ENCODE measurements at regions not wholly inside any gene's neighbourhood (a gene's known extent, or its start where the extent isn't known, plus 50 kb on each side); places are given as distances from the start of the nearest gene placed in this dataset.

DNA sequence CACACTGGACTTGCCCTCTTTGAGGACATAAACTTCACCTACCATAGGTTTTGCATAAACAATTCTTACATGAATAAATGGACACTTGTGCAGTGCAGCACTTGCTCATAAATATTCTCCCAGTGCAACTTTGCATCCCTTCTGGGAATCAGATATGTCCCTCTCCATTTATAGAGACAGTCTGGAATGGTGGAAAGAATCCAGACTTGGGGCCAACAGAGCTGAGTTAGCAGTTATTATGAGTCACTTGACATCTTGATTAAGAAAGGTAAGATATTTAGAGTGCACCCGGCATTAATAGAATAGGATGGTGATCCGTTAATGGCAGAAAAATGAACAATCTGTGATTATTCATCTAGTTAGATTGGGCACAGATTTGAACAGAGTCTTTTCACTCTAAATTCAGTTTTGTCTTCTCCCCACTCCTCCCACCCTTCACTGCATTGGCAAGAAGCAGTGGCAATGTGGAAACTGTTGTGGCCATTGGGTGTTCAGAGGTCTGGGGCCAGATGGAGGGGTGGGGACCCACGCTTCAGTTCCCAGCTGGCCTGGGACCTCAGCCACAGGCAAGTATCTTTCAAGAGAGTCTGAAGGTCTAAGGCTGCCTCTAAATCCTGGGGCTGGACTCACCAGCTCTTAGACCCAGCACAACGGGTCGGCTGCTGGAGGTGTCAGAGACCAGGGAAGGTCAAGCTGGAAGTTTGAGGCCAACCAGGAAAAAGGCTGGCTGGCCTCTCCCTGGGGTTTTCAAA lies 58.9 kb upstream of the KY start:
- TF ChIP-seq, protein P1, sequence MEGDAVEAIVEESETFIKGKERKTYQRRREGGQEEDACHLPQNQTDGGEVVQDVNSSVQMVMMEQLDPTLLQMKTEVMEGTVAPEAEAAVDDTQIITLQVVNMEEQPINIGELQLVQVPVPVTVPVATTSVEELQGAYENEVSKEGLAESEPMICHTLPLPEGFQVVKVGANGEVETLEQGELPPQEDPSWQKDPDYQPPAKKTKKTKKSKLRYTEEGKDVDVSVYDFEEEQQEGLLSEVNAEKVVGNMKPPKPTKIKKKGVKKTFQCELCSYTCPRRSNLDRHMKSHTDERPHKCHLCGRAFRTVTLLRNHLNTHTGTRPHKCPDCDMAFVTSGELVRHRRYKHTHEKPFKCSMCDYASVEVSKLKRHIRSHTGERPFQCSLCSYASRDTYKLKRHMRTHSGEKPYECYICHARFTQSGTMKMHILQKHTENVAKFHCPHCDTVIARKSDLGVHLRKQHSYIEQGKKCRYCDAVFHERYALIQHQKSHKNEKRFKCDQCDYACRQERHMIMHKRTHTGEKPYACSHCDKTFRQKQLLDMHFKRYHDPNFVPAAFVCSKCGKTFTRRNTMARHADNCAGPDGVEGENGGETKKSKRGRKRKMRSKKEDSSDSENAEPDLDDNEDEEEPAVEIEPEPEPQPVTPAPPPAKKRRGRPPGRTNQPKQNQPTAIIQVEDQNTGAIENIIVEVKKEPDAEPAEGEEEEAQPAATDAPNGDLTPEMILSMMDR (conservative IDR thresholded peaks at IDR 0.05) = no peak
- TF ChIP-seq EZH2 (IDR thresholded peaks at IDR 0.05; ENCODE audit: low read depth) = no peak
